WERI-Rb-1 (cell line): ENCODE measurements at regions not wholly inside any gene's neighbourhood (a gene's known extent, or its start where the extent isn't known, plus 50 kb on each side); places are given as distances from the start of the nearest gene placed in this dataset.

Source experiments
- DNase-seq: peaks from one replicate; pipeline ENCODE4 v3.0.0-alpha.2; 2020
- H3K27ac ChIP-seq: fragments of 250-450 bp; sonication (Bioruptor Pico); 2 replicates; pipeline ENCODE4 v1.5.1; 2020; ENCODE audit warnings: mild to moderate bottlenecking, moderate library complexity
- H3K27me3 ChIP-seq: fragments of 250-450 bp; sonication (Bioruptor Pico); 2 replicates; pipeline ENCODE4 v1.5.1; 2021; ENCODE audit warnings: mild to moderate bottlenecking, low read depth, moderate library complexity; ENCODE audit not compliant: insufficient read depth, severe bottlenecking
- H3K36me3 ChIP-seq: fragments of 250-450 bp; sonication (Bioruptor Pico); 2 replicates; pipeline ENCODE4 v1.5.1; 2020; ENCODE audit warnings: mild to moderate bottlenecking, moderate library complexity
- H3K4me3 ChIP-seq: 2 replicates; pipeline ENCODE4 v1.5.1; 2011; ENCODE audit warnings: low read depth, mild to moderate bottlenecking, control low read depth, low read length
- H3K9me3 ChIP-seq: fragments of 250-450 bp; sonication (Bioruptor Pico); 2 replicates; pipeline ENCODE4 v1.5.1; 2021; ENCODE audit warnings: mild to moderate bottlenecking, moderate library complexity; ENCODE audit not compliant: severe bottlenecking
- TF ChIP-seq, protein P1 (sequence below): IDR thresholded peaks from 2 replicates; pipeline ENCODE4 v1.5.1; 2011; ENCODE audit warnings: low read depth, mild to moderate bottlenecking, control low read depth, inconsistent platforms, low read length

- Histone ChIP-seq H3K4me3 (no peak overlapping the region), H3K36me3 (no peaks in the 10 kb centered on the region), H3K27me3 (no peaks in the 10 kb centered on the region), H3K9me3 (peaks cover 4% of the 10 kb centered on the region), H3K27ac (no peak overlapping the region)
- TF ChIP-seq, protein P1, sequence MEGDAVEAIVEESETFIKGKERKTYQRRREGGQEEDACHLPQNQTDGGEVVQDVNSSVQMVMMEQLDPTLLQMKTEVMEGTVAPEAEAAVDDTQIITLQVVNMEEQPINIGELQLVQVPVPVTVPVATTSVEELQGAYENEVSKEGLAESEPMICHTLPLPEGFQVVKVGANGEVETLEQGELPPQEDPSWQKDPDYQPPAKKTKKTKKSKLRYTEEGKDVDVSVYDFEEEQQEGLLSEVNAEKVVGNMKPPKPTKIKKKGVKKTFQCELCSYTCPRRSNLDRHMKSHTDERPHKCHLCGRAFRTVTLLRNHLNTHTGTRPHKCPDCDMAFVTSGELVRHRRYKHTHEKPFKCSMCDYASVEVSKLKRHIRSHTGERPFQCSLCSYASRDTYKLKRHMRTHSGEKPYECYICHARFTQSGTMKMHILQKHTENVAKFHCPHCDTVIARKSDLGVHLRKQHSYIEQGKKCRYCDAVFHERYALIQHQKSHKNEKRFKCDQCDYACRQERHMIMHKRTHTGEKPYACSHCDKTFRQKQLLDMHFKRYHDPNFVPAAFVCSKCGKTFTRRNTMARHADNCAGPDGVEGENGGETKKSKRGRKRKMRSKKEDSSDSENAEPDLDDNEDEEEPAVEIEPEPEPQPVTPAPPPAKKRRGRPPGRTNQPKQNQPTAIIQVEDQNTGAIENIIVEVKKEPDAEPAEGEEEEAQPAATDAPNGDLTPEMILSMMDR: no peak
- no peak for DNase-seq
These were observed 662.5 kb downstream of the PLPP3 start for GRCh38 chr1:55916907-55917306.

DNA sequence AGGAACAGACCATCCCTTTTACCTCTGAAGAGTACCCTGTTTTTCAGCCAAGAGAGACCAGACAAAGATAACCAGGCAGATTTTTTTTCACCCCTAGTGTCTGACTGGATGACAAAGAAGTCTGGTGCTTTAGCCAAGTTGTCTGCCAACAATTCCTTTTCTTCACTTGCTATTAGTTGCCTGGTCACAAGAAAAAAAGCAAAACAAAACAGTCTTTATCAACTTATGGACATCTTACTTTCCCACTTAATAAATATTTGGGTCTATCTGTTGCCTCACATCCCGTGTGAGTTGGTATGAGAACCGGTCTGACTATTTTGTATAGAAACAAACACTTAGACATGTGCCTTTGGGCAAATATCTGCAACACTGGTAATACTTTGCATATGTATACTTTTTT lies 662.9 kb downstream of the PLPP3 start:
- Histone ChIP-seq H3K36me3 (no peaks in the 10 kb centered on the region), H3K4me3 (no peak overlapping the region), H3K9me3 (peaks cover 4% of the 10 kb centered on the region), H3K27ac (no peak overlapping the region), H3K27me3 (no peaks in the 10 kb centered on the region)
- TF ChIP-seq, protein P1: no peak
- no peak for DNase-seq

DNA sequence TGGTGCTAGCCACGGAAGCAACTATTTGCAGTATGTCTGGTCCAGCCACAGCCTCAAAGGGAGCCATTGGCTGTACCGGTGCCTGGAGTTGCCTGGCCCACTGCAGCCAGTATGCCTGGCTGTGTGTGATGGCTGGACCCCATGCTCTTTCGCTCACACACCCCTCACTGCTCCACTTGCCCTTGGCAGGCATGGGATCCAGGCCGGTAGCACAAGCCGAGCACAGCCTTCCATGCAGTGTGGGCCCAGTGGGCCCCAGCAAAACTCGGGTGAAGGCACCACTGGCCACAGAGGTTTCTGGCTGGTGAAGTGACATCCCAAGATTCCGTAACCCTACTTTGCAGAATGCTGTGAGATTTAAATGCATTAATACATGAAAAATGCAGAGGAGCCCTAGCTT lies 665.8 kb downstream of the PLPP3 start:
- DNase-seq: no peak
- Histone ChIP-seq H3K36me3 (no peaks in the 10 kb centered on the region), H3K9me3 (peaks cover 4% of the 10 kb centered on the region), H3K27me3 (no peaks in the 10 kb centered on the region), H3K27ac (no peak overlapping the region), H3K4me3 (no peak overlapping the region)
- TF ChIP-seq, protein P1: no peak

- Histone ChIP-seq H3K4me3 (no peak overlapping the region), H3K9me3 (peaks cover 4% of the 10 kb centered on the region), H3K27ac (no peak overlapping the region), H3K36me3 (no peaks in the 10 kb centered on the region), H3K27me3 (no peaks in the 10 kb centered on the region)
- TF ChIP-seq, protein P1: no peak
- DNase-seq: no peak
These were observed 666.9 kb downstream of the PLPP3 start for GRCh38 chr1:55912438-55912837.

GRCh38 chr1:55904541-55904940 lies 674.8 kb downstream of the PLPP3 start:
- H3K27ac ChIP-seq: no peak overlapping the region
- no peaks in the 10 kb centered on the region for H3K36me3 ChIP-seq
- no peak for DNase-seq
- TF ChIP-seq, protein P1: no peak
- no peaks in the 10 kb centered on the region for H3K27me3 ChIP-seq
- H3K9me3 ChIP-seq: no peaks in the 10 kb centered on the region
- no peak overlapping the region for H3K4me3 ChIP-seq

GRCh38 chr1:55898181-55898580 lies 681.2 kb downstream of the PLPP3 start:
- H3K27ac ChIP-seq: no peak overlapping the region
- DNase-seq: no peak

More at GRCh38 chr1:55898181-55898580, 681.2 kb downstream of the PLPP3 start:
- Histone ChIP-seq H3K4me3 (no peak overlapping the region), H3K36me3 (no peaks in the 10 kb centered on the region), H3K9me3 (no peaks in the 10 kb centered on the region), H3K27me3 (no peaks in the 10 kb centered on the region)
- TF ChIP-seq, protein P1: no peak
